HepG2 (cell line): ENCODE measurements at regions not wholly inside any gene's neighbourhood (a gene's known extent, or its start where the extent isn't known, plus 50 kb on each side); places are given as distances from the start of the nearest gene placed in this dataset.

Experiments
- ATAC-seq: fragments of 200-7000 bp; cut with Tn5 transposase; 3 replicates; pipeline ENCODE4 v1.9.1; 2020; ENCODE audit warnings: mild to moderate bottlenecking, moderate library complexity
- BruUV-seq: library from RNA; stranded (reverse); fragments of 400-500 nt; replicated peaks from 2 replicates; lab custom pipeline; 2021; lab: Mats Ljungman, UMichigan
- CTCF ChIA-PET: fragments of 300-600 bp; formaldehyde crosslinking; extraction: SDS; loops from one replicate; lab custom pipeline; 2021; ENCODE audit warnings: low total read pairs, inconsistent platforms, low intra/inter-chr PET ratio; lab: Yijun Ruan, JAX
- POLR2A ChIA-PET: fragments of 350-600 bp; sonication (Branson Sonifier 250); formaldehyde crosslinking; loops from one replicate; lab custom pipeline; 2020; ENCODE audit warnings: antibody characterized with exemption, inconsistent platforms; lab: Yijun Ruan, JAX
- DNase-seq: peaks from one replicate; pipeline ENCODE4 v3.0.0-alpha.2; 2015; ENCODE audit warnings: low spot score
- FAIRE-seq: peaks from 3 replicates; lab custom pipeline; 2011; peaks lifted over from hg19 to GRCh38; lab: Jason Lieb, UNC
- H2AFZ ChIP-seq: one replicate; pipeline ENCODE4 v1.6.1; 2011; ENCODE audit warnings: low read length, inconsistent platforms
- H3K27ac ChIP-seq: fragments of 300-600 bp; 3 replicates; pipeline ENCODE4 v1.8.0; 2011; ENCODE audit warnings: mixed run types, mild to moderate bottlenecking, mixed read lengths, low read length, inconsistent platforms; ENCODE audit not compliant: insufficient read depth; ENCODE audit errors: extremely low read length
- H3K27me3 ChIP-seq, 2 experiments: fragments of 200-600 bp in 1 of 2; 2 replicates in 1 of 2; 3 replicates in 1 of 2; pipeline versions ENCODE4 v1.6.0 to v1.8.0; 2011; ENCODE audit warnings: low read length in 2 of 2, mild to moderate bottlenecking in 2 of 2, moderate library complexity in 2 of 2, inconsistent platforms in 1 of 2; ENCODE audit not compliant: insufficient read depth in 2 of 2, control insufficient read depth in 1 of 2
- H3K36me3 ChIP-seq, 2 experiments: fragments of 200-600 bp in 1 of 2; replicated peaks in 1 of 2; 2 replicates in 1 of 2; 3 replicates in 1 of 2; pipeline versions ENCODE4 v1.5.1 to v1.8.0; 2011; ENCODE audit warnings: low read length in 2 of 2, inconsistent platforms in 1 of 2; ENCODE audit not compliant: insufficient read depth in 2 of 2, control insufficient read depth in 1 of 2
- H3K4me1 ChIP-seq: 2 replicates; pipeline ENCODE4 v1.5.1; 2012; ENCODE audit warnings: low read length, inconsistent platforms; ENCODE audit not compliant: insufficient read depth
- H3K4me2 ChIP-seq: 2 replicates; pipeline ENCODE4 v1.6.0; 2011; ENCODE audit warnings: low read depth, low read length, inconsistent platforms
- H3K4me3 ChIP-seq, 3 experiments: fragments of 200-600 bp in 1 of 3; sonication (generic), shearing (Covaris generic) in 1 of 3; replicated peaks in 1 of 3; 2 replicates each; pipeline ENCODE4 v1.5.1; 2011 to 2016; ENCODE audit warnings: low read length in 3 of 3, inconsistent platforms in 2 of 3, low read depth in 2 of 3, mild to moderate bottlenecking in 2 of 3, control low read depth in 1 of 3, mixed read lengths in 1 of 3; ENCODE audit not compliant: insufficient read depth in 1 of 3
- H3K79me2 ChIP-seq: one replicate; pipeline ENCODE4 v1.6.1; 2011; ENCODE audit warnings: low read length, inconsistent platforms; ENCODE audit not compliant: insufficient read depth
- H3K9ac ChIP-seq: 2 replicates; pipeline ENCODE4 v1.6.0; 2011; ENCODE audit warnings: mild to moderate bottlenecking, low read depth, low read length, inconsistent platforms; ENCODE audit not compliant: insufficient read depth
- H3K9me3 ChIP-seq: 2 replicates; pipeline ENCODE4 v1.5.1; 2012; ENCODE audit warnings: mild to moderate bottlenecking, low read length
- H4K20me1 ChIP-seq: 2 replicates; pipeline ENCODE4 v1.6.0; 2011; ENCODE audit warnings: inconsistent platforms, mild to moderate bottlenecking, low read length, moderate library complexity; ENCODE audit not compliant: insufficient read depth
- RARA ChIP-seq: IDR thresholded peaks from 2 replicates; pipeline ENCODE4 v1.6.1; 2016; ENCODE audit warnings: missing genetic modification reagents, missing compliant biosample characterization
- SKI ChIP-seq: fragments of 450-650 bp; IDR thresholded peaks from one replicate; pipeline ENCODE4 v1.6.1; 2018; ENCODE audit warnings: mild to moderate bottlenecking; ENCODE audit not compliant: partially characterized antibody
- TBL1XR1 ChIP-seq: fragments of 150-350 bp; IDR thresholded peaks from 2 replicates; pipeline ENCODE4 v1.6.1; 2014; ENCODE audit warnings: borderline replicate concordance, low read length; ENCODE audit not compliant: partially characterized antibody
- WGBS: methylation state at CpG from one replicate; pipeline ENCODE4 v1.1.6; 2017; ENCODE audit warnings: low lambda C conversion rate; 5-methylcytosine and 5-hydroxymethylcytosine counted together
- in situ Hi-C: cut with HindIII; loops from 2 replicates; pipeline ENCODE4 v1.10.0; 2017; ENCODE audit warnings: low pct_unique_long_range_greater_than_20kb; ENCODE audit not compliant: extremely low pct_ligation_motif_present
- intact Hi-C: fragments of 100-400 bp; cut with micrococcal nuclease; formaldehyde crosslinking; loops from one replicate; pipeline ENCODE4 v1.10.0; 2022; ENCODE audit not compliant: unreplicated experiment
- TF ChIP-seq, protein P1 (sequence below): sonication (generic); formaldehyde crosslinking; IDR thresholded peaks from 2 replicates; pipeline ENCODE4 v1.9.0; 2021; ENCODE audit warnings: missing genetic modification reagents, mild to moderate bottlenecking, borderline replicate concordance
- TF ChIP-seq, protein P2 (sequence below): sonication (generic); formaldehyde crosslinking; IDR thresholded peaks from one replicate; pipeline ENCODE4 v1.5.1; 2020; ENCODE audit warnings: mild to moderate bottlenecking, missing genetic modification reagents; ENCODE audit errors: not compliant biosample characterization

GRCh38 chr12:114876968-114877680, 193.1 kb upstream of the TBX3 start:
- intact Hi-C loops (no loop called here), in situ Hi-C loops (no loop called here)
- H3K9ac ChIP-seq, result no peak overlapping the region
- DNase-seq (no peak), ATAC-seq (no peak), FAIRE-seq (no peak)
- ChIA-PET POLR2A (interaction anchor here (1.2 to 1.3 kb wide), 2 partner anchors 42 to 193 kb away, joined by 3 to 4 read pairs; no protein-coding TSS in a partner anchor), CTCF (no interaction called here)
- H3K27me3 ChIP-seq, result no peaks in the 10 kb centered on the region; a peak in 1 of 5 replicates
- peaks cover 25% of the 10 kb centered on the region for H3K4me1 ChIP-seq
- WGBS, result 39% methylated on average over 13 of the region's 13 CpGs
- no peaks in the 10 kb centered on the region for H3K79me2 ChIP-seq
- TF ChIP-seq, protein P1, sequence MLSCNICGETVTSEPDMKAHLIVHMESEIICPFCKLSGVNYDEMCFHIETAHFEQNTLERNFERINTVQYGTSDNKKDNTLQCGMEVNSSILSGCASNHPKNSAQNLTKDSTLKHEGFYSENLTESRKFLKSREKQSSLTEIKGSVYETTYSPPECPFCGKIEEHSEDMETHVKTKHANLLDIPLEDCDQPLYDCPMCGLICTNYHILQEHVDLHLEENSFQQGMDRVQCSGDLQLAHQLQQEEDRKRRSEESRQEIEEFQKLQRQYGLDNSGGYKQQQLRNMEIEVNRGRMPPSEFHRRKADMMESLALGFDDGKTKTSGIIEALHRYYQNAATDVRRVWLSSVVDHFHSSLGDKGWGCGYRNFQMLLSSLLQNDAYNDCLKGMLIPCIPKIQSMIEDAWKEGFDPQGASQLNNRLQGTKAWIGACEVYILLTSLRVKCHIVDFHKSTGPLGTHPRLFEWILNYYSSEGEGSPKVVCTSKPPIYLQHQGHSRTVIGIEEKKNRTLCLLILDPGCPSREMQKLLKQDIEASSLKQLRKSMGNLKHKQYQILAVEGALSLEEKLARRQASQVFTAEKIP (CRISPR knock-in tag), result no peak
- TF ChIP-seq TBL1XR1 (peak; percentile 76), RARA (CRISPR knock-in tag) (peak; percentile 84), SKI (peak; percentile 56)
- H3K4me3 ChIP-seq, result no peak overlapping the region
- H3K4me2 ChIP-seq, result peak overlapping the region; percentile 11; the same call in 1 of the 2 replicates
- H3K27ac ChIP-seq, result no peak overlapping the region
- H3K36me3 ChIP-seq, result no peaks in the 10 kb centered on the region
- no peaks in the 10 kb centered on the region for H3K9me3 ChIP-seq
- no TSS peak for BruUV-seq
- no peaks in the 10 kb centered on the region for H4K20me1 ChIP-seq
- H2AFZ ChIP-seq, result no peak overlapping the region

DNA sequence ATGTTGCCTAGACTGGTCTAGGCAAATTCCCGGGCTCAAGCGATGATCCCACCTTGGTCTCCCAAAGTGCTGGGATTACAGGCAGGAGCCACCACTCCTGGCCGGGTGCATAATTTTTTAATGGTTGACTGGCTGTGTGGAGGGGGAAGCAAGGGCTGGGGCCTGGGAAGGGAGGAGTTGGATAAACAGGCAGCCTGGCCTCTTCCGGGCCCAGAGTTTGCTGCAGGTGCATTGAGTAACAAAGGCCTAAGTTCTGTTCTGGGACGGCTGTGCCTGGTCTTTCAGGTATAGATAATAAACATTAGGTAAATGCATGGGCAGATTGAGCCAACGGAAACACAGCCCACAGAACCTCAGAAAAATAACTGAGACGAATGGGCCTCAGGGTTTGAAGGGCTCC, 191.3 kb upstream of the TBX3 start:
- in situ Hi-C loops, result no loop called here
- POLR2A ChIA-PET, result no interaction called here
- no peaks in the 10 kb centered on the region for H3K79me2 ChIP-seq
- no peak for FAIRE-seq
- H3K9me3 ChIP-seq, result no peaks in the 10 kb centered on the region
- DNase-seq, result peak; percentile 36
- peaks cover 25% of the 10 kb centered on the region for H3K4me1 ChIP-seq
- CTCF ChIA-PET, result no interaction called here
- no peaks in the 10 kb centered on the region for H3K36me3 ChIP-seq
- H3K4me3 ChIP-seq, result no peak overlapping the region
- H3K9ac ChIP-seq, result no peak overlapping the region
- ATAC-seq, result peak; percentile 93
- 28% methylated on average over 7 of the region's 7 CpGs for WGBS
- H3K27me3 ChIP-seq, result no peaks in the 10 kb centered on the region; a peak in 1 of 5 replicates
- BruUV-seq, result no TSS peak
- H3K27ac ChIP-seq, result no peak overlapping the region
- intact Hi-C loops, result no loop called here
- peak overlapping the region; percentile 48 for H3K4me2 ChIP-seq
- H2AFZ ChIP-seq, result peak overlapping the region; percentile 20
- H4K20me1 ChIP-seq, result no peaks in the 10 kb centered on the region
- TF ChIP-seq, protein P2, sequence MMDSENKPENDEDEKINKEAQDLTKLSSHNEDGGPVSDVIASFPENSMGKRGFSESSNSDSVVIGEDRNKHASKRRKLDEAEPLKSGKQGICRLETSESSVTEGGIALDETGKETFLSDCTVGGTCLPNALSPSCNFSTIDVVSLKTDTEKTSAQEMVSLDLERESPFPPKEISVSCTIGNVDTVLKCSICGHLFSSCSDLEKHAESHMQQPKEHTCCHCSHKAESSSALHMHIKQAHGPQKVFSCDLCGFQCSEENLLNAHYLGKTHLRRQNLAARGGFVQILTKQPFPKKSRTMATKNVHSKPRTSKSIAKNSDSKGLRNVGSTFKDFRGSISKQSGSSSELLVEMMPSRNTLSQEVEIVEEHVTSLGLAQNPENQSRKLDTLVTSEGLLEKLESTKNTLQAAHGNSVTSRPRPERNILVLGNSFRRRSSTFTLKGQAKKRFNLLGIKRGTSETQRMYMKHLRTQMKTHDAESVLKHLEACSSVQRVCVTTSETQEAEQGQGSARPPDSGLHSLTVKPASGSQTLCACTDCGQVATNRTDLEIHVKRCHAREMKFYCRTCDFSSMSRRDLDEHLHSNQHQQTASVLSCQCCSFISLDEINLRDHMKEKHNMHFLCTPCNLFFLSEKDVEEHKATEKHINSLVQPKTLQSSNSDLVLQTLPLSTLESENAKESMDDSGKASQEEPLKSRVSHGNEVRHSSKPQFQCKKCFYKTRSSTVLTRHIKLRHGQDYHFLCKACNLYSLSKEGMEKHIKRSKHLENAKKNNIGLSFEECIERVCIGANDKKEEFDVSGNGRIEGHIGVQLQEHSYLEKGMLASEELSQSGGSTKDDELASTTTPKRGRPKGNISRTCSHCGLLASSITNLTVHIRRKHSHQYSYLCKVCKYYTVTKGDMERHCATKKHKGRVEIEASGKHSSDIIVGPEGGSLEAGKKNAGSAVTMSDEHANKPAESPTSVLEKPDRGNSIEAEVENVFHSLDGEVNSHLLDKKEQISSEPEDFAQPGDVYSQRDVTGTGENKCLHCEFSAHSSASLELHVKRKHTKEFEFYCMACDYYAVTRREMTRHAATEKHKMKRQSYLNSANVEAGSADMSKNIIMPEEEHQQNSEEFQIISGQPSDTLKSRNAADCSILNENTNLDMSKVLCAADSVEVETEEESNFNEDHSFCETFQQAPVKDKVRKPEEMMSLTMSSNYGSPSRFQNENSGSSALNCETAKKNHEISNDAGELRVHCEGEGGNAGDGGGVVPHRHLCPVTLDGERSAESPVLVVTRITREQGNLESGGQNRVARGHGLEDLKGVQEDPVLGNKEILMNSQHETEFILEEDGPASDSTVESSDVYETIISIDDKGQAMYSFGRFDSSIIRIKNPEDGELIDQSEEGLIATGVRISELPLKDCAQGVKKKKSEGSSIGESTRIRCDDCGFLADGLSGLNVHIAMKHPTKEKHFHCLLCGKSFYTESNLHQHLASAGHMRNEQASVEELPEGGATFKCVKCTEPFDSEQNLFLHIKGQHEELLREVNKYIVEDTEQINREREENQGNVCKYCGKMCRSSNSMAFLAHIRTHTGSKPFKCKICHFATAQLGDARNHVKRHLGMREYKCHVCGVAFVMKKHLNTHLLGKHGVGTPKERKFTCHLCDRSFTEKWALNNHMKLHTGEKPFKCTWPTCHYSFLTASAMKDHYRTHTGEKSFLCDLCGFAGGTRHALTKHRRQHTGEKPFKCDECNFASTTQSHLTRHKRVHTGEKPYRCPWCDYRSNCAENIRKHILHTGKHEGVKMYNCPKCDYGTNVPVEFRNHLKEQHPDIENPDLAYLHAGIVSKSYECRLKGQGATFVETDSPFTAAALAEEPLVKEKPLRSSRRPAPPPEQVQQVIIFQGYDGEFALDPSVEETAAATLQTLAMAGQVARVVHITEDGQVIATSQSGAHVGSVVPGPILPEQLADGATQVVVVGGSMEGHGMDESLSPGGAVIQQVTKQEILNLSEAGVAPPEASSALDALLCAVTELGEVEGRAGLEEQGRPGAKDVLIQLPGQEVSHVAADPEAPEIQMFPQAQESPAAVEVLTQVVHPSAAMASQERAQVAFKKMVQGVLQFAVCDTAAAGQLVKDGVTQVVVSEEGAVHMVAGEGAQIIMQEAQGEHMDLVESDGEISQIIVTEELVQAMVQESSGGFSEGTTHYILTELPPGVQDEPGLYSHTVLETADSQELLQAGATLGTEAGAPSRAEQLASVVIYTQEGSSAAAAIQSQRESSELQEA (CRISPR knock-in tag), result no peak
